GM18870 (cell line): ENCODE measurements at regions not wholly inside any gene's neighbourhood (a gene's known extent, or its start where the extent isn't known, plus 50 kb on each side); places are given as distances from the start of the nearest gene placed in this dataset.
"Not testable (repeated sequence)": the region's sequence is repeated elsewhere in the genome, so short reads cannot be mapped to it uniquely, and the experiment has no call there.

Experiments used
- ATAC-seq: cut with Tn5 transposase; IDR thresholded peaks from one replicate; pipeline ENCODE4 v1.9.1; 2021; ENCODE audit warnings: moderate library complexity; ENCODE audit not compliant: unreplicated experiment

GRCh38 chr13:104580931-104581330 lies 1514.7 kb upstream of the SLC10A2 start:
- ATAC-seq = no peak

GRCh38 chr13:104577071-104577815 lies 1511.0 kb upstream of the SLC10A2 start:
- ATAC-seq = peak; percentile 53

- no peak for ATAC-seq
Measured at GRCh38 chr13:104571893-104572229, 1505.6 kb upstream of the SLC10A2 start.

GRCh38 chr13:104571161-104571892 lies 1505.1 kb upstream of the SLC10A2 start:
- ATAC-seq = no peak

- ATAC-seq = no peak
Measured at GRCh38 chr13:104567114-104567513, 1500.9 kb upstream of the SLC10A2 start.

GRCh38 chr13:104565888-104566287 lies 1499.7 kb upstream of the SLC10A2 start:
- no peak for ATAC-seq

GRCh38 chr13:104553896-104554295 lies 1487.7 kb upstream of the SLC10A2 start:
- ATAC-seq = no peak

- ATAC-seq = no peak
Measured at GRCh38 chr13:104553186-104553585, 1487.0 kb upstream of the SLC10A2 start.

GRCh38 chr13:104534847-104535246 lies 1468.6 kb upstream of the SLC10A2 start:
- ATAC-seq = no peak

- no peak for ATAC-seq
Measured at GRCh38 chr13:104532132-104532531, 1465.9 kb upstream of the SLC10A2 start.

GRCh38 chr13:104530741-104531140 lies 1464.5 kb upstream of the SLC10A2 start:
- no peak for ATAC-seq

GRCh38 chr13:104526561-104526960 lies 1460.3 kb upstream of the SLC10A2 start:
- no peak for ATAC-seq

- ATAC-seq = no peak
Measured at GRCh38 chr13:104525467-104525866, 1459.2 kb upstream of the SLC10A2 start.

- no peak for ATAC-seq
Measured at GRCh38 chr13:104522235-104523072, 1456.2 kb upstream of the SLC10A2 start.

GRCh38 chr13:104510422-104510821 lies 1444.2 kb upstream of the SLC10A2 start:
- no peak for ATAC-seq

- not testable (repeated sequence) for ATAC-seq
Measured at GRCh38 chr13:104493502-104493901, 1427.3 kb upstream of the SLC10A2 start.

GRCh38 chr13:104491916-104492315 lies 1425.7 kb upstream of the SLC10A2 start:
- no peak for ATAC-seq

GRCh38 chr13:104487006-104487405 lies 1420.8 kb upstream of the SLC10A2 start:
- no peak for ATAC-seq

GRCh38 chr13:104485571-104485970 lies 1419.4 kb upstream of the SLC10A2 start:
- ATAC-seq = no peak

- no peak for ATAC-seq
Measured at GRCh38 chr13:104483631-104484030, 1417.4 kb upstream of the SLC10A2 start.

- ATAC-seq = no peak
Measured at GRCh38 chr13:104477261-104477660, 1411.0 kb upstream of the SLC10A2 start.

GRCh38 chr13:104473936-104474335 lies 1407.7 kb upstream of the SLC10A2 start:
- ATAC-seq = no peak
